NCI-H2081 treated with DMSO at 0.1 percent for 48 hours (cell line): ENCODE measurements at regions not wholly inside any gene's neighbourhood (a gene's known extent, or its start where the extent isn't known, plus 50 kb on each side); places are given as distances from the start of the nearest gene placed in this dataset.

Experiments used
- DNase-seq: peaks from one replicate; lab custom pipeline; 2025; lab: John Stamatoyannopoulos, UW

- no peak for DNase-seq
Measured at GRCh38 chr11:119982517-119983239, 155.2 kb downstream of the TRIM29 start.

DNA sequence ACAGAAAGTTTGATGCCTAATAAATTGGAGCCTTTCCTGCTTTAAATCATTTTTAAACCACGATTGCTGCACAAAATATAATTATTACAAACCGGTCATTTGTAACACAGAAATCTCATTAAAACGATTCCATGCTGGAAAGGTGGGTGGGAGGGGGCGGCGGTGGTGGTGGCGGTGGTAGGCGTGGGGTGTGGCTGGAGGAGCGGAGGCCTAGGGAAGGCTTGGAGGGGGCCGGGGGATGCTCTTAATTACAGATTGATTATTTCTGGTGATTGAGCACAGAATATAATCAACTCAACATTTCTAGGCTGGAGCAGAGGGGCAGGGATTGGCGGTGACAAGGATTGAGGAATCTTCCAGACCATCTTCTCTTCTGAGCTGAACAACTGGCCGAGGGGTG lies 157.5 kb downstream of the TRIM29 start:
- no peak for DNase-seq

DNA sequence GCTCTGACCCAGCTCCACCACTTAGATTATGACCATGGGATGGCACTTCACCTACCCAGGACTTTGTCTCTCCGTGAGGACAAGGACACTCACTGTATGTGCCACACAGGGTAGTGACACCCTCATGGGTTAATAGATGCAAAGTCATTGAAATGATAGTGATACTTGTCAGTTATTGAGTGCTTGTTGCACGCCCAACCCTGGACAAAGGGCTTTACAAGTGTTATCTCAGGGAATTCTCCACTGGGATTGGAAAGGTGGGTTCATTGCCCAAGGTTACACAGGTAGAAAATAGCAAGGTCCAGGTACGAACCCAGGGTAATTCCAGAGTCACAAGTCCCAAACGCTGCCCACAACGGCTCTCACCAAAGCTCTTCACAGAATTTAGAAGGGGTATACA lies 158.2 kb downstream of the TRIM29 start:
- no peak for DNase-seq

DNA sequence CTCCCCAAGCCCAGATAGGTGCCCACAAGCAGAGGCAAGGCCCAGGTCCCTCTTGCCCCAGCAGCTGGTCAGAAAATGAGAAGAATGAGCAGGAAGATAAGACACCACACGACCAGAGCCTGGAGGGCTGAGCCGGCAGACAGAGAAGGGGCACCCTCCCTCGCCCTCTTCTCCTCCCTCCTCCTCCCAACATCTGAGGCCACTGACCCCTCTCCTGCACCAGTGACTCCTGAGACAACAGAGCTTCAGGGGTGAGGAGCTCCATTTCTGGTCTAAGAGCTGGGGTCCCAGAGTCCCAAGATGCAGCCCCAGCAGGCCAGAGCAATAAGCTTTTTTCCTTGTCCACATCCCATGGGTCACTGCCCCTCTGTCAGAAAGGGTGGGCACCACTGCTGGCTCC lies 159.2 kb downstream of the TRIM29 start:
- DNase-seq = no peak

GRCh38 chr11:119977881-119978280 lies 160.0 kb downstream of the TRIM29 start:
- no peak for DNase-seq

DNA sequence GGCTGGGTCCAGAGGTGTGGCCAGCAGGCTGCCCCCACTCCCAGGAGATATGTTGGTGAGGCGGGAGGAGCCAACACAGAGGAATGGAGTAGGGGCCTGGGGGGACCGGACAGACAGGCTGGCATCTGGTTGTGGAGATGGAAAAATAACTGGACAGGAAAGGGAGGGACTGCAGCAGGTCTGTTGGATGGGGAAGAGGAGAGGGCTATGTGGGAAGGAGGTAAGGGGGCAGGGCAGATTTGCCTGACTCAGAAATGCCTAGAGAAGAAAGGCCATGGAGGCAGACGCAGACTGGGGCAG lies 160.4 kb downstream of the TRIM29 start:
- DNase-seq = no peak

DNA sequence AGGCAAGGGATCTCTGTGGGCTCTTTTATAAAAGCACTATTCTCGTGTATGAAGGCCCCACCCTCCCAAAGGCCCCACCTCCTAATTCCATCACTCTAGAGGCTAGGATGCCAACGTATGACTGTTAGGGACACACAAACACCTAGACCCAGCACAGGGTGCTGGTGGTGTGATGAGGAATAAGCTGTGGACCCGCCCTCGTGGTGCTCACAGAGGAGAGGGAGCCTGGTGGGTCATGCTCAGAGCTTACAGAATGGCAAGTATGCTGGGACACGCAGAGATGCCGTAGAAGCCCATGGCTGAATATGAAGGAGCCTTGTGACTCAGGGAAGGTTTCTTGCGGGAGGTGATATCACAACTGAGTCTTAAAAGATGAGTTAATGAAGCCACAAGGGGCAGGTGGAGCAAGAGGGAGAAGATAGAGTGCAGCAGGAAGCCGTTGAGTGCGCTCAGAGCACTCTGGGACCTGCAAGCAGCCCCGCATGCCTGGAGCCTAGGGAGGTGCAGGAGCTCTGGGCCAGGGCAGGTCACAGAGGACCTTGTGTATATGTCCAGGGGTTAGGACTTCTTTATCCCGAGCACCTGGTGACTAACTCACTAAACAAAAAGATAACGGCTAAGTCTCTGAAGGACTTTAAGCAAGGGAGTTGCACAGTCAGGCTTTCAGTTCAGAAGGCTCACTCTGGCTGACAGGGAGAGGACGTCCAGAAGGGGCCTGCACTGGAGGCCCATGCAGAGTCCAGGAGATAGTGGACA lies 160.9 kb downstream of the TRIM29 start:
- no peak for DNase-seq

GRCh38 chr11:119975561-119976152 lies 162.3 kb downstream of the TRIM29 start:
- peak; percentile 41 for DNase-seq

GRCh38 chr11:119974467-119974866 lies 163.4 kb downstream of the TRIM29 start:
- no peak for DNase-seq

DNA sequence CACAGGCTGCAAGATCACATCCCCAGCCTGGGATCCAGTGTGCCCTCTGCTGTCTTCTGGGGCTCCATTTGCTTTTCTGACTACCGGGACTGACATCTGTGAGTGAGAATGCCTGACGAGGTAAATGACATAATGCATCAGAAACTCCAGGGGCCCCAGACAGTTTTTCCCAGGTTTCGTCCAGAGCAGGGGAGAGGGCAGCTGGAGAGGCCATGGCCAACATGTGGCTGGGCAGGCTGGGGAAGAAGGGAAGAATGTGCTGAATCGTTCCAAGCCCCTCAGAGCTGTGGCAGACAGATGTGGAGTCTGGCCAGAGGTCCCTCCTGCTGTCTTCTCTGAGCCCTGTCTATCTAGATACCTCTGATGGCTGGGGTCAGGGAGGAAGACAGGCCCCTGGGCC lies 163.9 kb downstream of the TRIM29 start:
- no peak for DNase-seq

GRCh38 chr11:119972281-119972680 lies 165.6 kb downstream of the TRIM29 start:
- DNase-seq = no peak

DNA sequence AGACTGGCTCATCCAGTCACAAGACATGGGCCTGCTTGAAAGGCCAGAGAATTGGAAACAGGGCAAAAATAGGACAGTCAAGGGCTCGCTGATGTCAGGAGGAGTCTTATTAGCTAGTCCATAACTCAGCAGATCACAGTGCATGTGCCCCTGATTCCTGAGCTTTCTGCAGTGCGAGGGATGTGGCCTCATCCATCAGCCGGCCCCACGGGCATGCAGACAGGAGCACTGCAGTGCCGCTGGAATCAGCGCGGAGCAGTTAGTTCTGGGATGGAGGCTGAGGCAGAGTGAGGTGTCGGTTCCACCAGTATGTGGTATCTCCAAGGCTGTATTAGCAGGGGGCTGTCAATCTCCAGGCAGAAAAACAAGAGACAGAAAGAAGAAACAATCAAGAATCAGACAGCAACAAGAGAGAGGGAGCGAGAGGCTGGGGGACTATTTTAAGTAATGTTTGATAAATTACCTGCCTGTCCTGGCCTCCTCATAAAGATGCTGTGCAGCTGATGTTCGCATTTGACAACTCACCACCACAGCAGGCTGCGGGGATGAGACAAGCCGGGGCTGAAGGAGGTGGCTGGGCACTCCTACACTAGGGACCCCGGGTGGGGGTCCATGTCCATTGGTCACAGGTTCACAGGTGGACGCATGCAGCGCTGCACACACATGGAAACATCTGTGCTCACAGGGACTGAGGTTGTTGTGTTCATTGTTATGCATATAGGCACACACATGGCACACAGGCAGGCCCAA lies 167.2 kb downstream of the TRIM29 start:
- DNase-seq = no peak

GRCh38 chr11:119964136-119965025 lies 173.5 kb downstream of the TRIM29 start:
- DNase-seq = no peak

GRCh38 chr11:119957951-119958350 lies 180.0 kb downstream of the TRIM29 start:
- no peak for DNase-seq

DNA sequence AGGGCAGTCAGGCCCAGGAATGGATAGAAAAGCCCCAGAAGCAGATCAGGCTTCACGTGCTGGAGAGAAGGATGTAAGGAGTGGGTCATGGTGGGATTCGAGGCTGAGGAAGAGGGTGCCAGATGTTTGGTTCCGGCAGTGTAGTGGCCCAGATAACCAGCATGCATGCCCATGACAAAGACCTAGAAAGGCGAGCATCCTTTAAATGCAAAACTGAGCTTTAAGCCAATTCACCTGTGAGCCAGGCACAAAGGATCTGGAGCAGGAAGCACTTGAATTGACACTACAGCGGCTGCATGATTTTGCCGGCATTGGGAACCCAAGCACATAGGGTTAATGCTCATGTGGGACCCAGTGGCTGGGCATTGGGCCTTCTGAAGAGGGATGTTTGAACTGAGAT lies 185.5 kb downstream of the TRIM29 start:
- DNase-seq = no peak

- no peak for DNase-seq
Measured at GRCh38 chr11:119943298-119943655, 194.6 kb downstream of the TRIM29 start.

DNA sequence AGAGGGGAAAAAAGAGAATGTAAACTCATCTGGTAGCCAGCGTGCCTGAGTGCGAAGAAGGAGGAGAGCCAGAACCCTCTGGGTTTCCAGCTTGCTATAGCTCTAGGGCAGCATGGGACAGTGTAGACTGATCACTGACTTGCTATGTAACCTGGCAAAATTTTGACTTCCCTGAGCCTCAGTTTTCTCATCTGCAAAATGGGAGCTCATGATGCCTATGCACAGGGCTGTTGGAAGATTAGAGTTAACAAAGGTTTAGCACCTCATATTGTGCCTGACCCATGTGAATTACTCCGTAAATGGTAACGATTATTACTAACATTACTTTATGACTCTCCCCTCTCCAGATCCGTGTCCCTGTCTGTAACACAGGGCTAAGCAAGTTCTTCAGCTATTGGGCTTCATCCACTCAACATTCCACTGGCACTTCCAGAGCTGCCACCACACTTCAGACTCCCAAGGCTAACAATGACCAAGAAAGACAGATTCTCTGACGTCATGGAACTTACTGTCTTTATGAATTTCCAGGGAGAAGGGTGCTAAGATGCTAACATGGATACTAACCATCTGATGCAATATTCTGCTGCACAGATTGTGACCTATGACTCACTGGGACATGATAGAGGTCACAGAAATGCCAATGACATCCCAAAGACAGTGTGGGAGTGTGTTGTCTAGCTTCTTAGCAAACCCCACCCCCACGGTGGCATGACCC lies 195.2 kb downstream of the TRIM29 start:
- no peak for DNase-seq

DNA sequence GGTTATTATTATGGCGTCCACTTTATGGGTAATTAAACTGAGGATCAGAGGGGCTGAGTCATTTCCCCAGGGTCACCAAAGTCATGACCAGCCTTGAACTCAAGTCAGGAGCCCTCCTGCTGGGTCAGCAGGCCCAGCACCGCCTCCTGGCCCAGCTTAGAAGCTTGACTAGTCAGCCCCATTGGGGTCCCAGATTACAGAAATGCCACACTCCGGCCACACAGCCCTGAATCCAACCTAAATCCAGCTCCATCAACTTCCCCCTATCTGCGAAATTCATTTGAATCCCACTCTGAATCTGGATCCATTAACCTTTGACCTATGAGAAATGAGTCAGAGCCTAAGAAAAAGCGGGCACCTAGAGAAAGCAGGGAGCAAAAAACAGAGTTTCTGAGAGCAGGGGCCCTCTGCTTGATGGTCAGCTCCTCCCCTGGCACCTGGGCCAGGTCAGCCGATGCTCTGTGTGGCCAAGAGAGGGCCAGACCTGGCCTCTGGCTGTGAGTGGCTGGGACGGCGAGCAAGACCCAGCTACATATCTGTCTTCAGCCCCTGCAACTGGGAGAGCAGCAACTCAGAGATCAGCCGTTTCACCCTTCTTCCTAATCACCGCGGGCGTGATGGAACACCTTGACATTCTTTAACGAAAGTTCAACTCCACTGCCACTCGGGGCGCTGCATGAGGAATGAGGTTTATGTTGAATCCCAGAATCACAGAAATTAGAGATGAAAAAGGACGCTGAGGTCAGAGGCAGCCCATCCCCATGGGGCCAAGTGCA lies 196.1 kb downstream of the TRIM29 start:
- DNase-seq = no peak

DNA sequence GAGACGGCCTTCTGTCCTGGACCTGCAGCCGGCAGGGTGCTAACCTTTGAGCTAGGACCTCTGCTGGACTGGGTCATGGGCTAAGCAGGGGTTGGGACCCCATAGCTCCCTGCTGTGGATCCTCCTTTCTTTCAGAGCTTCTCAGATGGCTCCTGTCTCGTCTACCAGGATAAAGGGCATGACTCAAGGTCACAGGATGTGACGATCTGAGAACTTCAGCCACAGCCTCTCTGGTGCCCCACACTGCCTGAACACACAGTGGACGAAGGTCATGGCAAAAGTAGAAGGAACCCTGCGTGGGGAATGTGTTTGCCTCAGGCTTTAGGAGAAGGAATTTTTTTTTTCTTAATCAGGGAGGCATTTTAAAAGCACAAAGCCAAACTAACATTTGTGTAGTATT lies 196.7 kb downstream of the TRIM29 start:
- no peak for DNase-seq

DNA sequence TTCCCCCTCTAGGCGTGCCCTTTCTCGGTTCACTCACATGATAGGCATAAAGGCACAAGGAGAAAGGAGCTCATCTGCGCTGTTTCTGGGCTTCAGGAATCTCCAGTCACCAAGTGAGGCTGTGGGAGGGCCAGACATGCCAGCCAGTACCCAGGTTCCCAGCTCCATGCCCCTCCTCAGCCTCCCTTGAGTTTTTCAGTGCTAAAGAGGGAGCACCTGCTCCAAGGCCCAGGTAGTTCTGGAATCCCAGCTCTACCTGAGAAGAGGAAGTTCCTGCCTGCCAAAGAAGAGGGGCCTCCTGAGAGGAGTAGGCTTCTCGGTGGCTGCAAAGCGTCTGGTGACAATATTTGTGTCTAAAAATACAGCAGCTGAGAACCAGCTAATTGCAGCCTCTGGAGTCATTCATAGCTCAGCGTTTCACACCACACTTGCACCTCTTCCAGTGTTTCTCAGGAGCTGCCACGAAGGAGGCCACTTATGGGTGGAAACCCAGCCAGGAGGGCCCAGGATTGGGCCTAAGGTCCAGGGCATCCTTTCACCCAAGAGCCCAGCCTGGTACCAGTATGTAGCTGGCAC lies 197.4 kb downstream of the TRIM29 start:
- no peak for DNase-seq
